ENCODE measurements at regions not wholly inside any gene's neighbourhood (a gene's known extent, or its start where the extent isn't known, plus 50 kb on each side); places are given as distances from the start of the nearest gene placed in this dataset.
"Not testable (repeated sequence)": the region's sequence is repeated elsewhere in the genome, so short reads cannot be mapped to it uniquely, and the experiment has no call there.

DNA sequence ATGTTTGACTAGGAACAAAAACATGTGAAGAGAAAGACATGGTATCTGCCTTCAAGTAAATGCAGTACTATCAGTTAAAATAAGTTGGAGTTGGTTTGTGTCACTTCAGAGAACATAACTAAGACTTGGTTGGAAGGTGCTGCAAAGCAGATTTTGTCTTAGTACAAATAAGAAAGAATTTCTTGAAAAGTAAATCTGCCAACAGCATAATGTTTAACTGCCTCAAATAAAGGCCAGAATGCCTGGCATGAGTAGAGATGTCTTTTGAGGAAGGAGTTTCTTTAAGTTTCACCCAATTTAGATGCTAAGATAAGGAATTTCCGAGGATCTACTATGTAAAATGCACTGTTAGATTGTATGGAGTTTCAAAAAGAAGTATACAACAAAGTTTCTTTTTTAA is 409.7 kb downstream of the PIK3C3 start:
- no peak for DNase-seq (ENCODE audit: low read depth)
- Histone ChIP-seq H3K4me1 (ENCODE audit: control insufficient read depth, insufficient read depth, low read length) (no peaks in the 10 kb centered on the region), H3K9me3 (ENCODE audit: control insufficient read depth, low read length) (no peaks in the 10 kb centered on the region), H3K36me3 (ENCODE audit: control insufficient read depth, insufficient read depth, low read length, severe bottlenecking) (no peaks in the 10 kb centered on the region), H3K9ac (ENCODE audit: low read length) (no peak overlapping the region), H3K4me3 (ENCODE audit: low read length) (no peak overlapping the region), H3K27me3 (replicated peaks; ENCODE audit: control insufficient read depth, insufficient read depth, low read length) (no peaks in the 10 kb centered on the region)

DNA sequence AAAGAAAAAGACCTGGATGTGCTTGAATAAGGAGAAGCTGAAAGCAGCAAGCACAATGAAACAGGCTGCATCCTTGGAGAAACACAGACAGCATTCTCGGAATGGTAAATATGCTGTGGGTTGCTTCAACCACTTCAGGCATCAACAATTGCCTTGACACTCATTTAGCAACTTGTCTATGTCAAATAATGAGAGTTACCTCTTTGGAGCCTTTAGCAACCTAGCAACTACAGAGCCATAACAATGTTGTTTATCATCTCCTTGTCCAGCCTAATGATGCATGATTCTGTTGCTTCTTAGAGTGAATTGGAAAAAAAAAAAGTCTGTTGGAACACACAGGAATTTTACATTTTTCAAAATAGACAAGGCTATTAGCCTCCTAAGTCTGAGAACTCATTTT is 410.6 kb downstream of the PIK3C3 start:
- Histone ChIP-seq H3K4me1 (ENCODE audit: control insufficient read depth, insufficient read depth, low read length) (no peaks in the 10 kb centered on the region), H3K27me3 (replicated peaks; ENCODE audit: control insufficient read depth, insufficient read depth, low read length) (no peaks in the 10 kb centered on the region), H3K9ac (ENCODE audit: low read length) (no peak overlapping the region), H3K9me3 (ENCODE audit: control insufficient read depth, low read length) (no peaks in the 10 kb centered on the region), H3K4me3 (ENCODE audit: low read length) (no peak overlapping the region), H3K36me3 (ENCODE audit: control insufficient read depth, insufficient read depth, low read length, severe bottlenecking) (no peaks in the 10 kb centered on the region)
- DNase-seq (ENCODE audit: low read depth): no peak

DNA sequence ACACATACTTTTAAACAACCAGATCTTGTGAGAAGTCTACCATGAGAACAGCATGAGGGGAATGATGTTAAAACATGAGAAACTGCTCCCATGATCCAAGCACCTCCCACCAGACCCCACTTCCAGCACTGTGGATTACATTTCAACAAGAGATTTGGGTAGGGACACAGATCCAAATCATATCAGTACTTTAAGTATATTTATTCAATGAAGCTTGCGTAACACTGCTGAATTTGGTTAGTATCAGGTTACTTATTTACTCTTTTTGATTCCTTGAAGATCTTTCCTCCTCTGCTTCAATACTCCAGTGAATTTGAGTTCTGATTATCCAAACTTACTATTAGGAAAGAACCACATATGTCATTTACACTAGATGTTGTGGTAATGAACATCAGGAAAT is 418.6 kb downstream of the PIK3C3 start:
- no peak for DNase-seq (ENCODE audit: low read depth)
- no peaks in the 10 kb centered on the region for H3K9me3 ChIP-seq (ENCODE audit: control insufficient read depth, low read length)
- H3K36me3 ChIP-seq (ENCODE audit: control insufficient read depth, insufficient read depth, low read length, severe bottlenecking): no peaks in the 10 kb centered on the region
- H3K27me3 ChIP-seq (replicated peaks; ENCODE audit: control insufficient read depth, insufficient read depth, low read length): no peaks in the 10 kb centered on the region
- H3K9ac ChIP-seq (ENCODE audit: low read length): no peak overlapping the region
- H3K4me3 ChIP-seq (ENCODE audit: low read length): no peak overlapping the region
- no peaks in the 10 kb centered on the region for H3K4me1 ChIP-seq (ENCODE audit: control insufficient read depth, insufficient read depth, low read length)

DNA sequence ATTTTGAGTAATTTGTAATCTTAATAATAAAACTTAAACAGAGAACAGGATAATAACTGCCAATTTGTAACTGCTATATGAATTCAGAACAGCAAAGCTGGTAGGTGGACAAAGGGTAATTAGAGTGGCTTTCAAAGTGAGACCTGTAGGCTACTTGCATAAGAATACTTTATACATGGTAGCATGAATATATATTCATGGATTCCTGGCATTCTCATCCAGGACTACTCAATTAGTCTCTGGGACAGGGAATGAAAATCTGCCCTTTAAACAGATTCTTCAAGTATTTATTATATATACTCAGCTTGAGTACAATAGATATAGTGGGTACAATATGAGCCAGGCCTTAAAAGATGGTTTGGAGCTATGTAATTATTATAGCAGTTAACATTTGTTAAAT is 419.9 kb downstream of the PIK3C3 start:
- Histone ChIP-seq H3K4me3 (ENCODE audit: low read length) (no peak overlapping the region), H3K27me3 (replicated peaks; ENCODE audit: control insufficient read depth, insufficient read depth, low read length) (no peaks in the 10 kb centered on the region), H3K9ac (ENCODE audit: low read length) (no peak overlapping the region), H3K9me3 (ENCODE audit: control insufficient read depth, low read length) (no peaks in the 10 kb centered on the region), H3K4me1 (ENCODE audit: control insufficient read depth, insufficient read depth, low read length) (no peaks in the 10 kb centered on the region), H3K36me3 (ENCODE audit: control insufficient read depth, insufficient read depth, low read length, severe bottlenecking) (no peaks in the 10 kb centered on the region)
- DNase-seq (ENCODE audit: low read depth): no peak

DNA sequence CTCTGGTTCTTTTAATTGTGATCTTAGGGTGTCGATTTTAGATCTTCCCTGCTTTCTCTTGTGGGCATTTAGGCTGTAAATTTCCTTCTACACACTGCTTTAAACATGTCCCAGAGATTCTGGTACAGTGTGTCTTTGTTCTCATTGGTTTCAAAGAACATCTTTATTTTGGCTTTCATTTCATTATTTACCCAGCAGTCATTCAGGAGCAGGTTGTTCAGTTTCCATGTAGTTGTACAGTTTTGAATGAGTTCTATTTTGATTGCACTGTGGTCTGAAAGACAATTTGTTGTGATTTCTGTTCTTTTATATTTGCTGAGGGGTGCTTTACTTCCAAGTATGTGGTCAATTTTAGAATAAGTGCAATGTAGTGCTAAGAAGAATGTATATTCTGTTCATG is 423.8 kb downstream of the PIK3C3 start:
- not testable (repeated sequence) for H3K36me3 ChIP-seq (ENCODE audit: control insufficient read depth, insufficient read depth, low read length, severe bottlenecking); H3K9ac ChIP-seq (ENCODE audit: low read length); H3K4me1 ChIP-seq (ENCODE audit: control insufficient read depth, insufficient read depth, low read length); H3K9me3 ChIP-seq (ENCODE audit: control insufficient read depth, low read length); DNase-seq (ENCODE audit: low read depth); H3K27me3 ChIP-seq (replicated peaks; ENCODE audit: control insufficient read depth, insufficient read depth, low read length); H3K4me3 ChIP-seq (ENCODE audit: low read length)

DNA sequence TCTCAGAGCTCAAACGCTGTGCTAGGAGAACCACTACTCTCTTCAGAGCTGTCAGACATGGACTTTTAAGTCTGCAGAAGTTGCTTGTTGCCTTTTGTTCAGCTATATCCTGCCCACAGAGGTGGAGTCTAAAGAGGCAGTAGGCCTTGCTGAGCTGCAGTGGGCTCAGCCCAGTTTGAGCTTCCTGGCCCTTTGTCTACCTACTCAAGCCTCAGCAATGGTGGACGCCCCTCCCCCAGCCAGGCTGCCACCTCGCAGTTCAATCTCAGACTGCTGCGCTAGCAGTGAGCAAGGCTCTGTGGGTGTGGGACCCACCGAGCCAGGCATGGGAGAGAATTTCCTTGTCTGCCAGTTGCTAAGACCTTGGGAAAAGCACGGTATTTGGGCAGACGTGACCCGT is 426.2 kb downstream of the PIK3C3 start:
- not testable (repeated sequence) for H3K9ac ChIP-seq (ENCODE audit: low read length); H3K36me3 ChIP-seq (ENCODE audit: control insufficient read depth, insufficient read depth, low read length, severe bottlenecking); DNase-seq (ENCODE audit: low read depth); H3K4me3 ChIP-seq (ENCODE audit: low read length); H3K4me1 ChIP-seq (ENCODE audit: control insufficient read depth, insufficient read depth, low read length); H3K9me3 ChIP-seq (ENCODE audit: control insufficient read depth, low read length); H3K27me3 ChIP-seq (replicated peaks; ENCODE audit: control insufficient read depth, insufficient read depth, low read length)

DNA sequence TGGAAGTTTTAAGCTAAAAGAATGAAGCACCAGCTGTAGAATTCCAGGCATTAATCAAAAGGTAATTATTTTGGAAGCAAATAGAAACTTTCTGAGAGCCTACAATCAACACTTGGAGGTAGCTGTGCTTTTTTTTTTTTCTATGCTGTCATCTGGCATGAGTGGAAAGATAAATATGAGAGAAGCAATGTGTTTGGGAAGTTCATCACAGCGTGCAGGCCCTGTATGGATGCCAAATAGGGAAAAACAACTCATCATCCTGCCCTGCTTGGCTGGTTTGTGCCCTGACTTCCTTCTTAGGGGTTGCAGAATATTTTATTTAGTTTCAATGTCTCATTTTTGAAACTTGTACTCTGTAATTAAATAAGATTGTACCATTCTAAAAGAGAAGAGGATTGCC is 437.4 kb downstream of the PIK3C3 start:
- DNase-seq (ENCODE audit: low read depth): no peak
- Histone ChIP-seq H3K9me3 (ENCODE audit: control insufficient read depth, low read length) (no peaks in the 10 kb centered on the region), H3K4me1 (ENCODE audit: control insufficient read depth, insufficient read depth, low read length) (no peaks in the 10 kb centered on the region), H3K36me3 (ENCODE audit: control insufficient read depth, insufficient read depth, low read length, severe bottlenecking) (no peaks in the 10 kb centered on the region), H3K9ac (ENCODE audit: low read length) (no peak overlapping the region), H3K4me3 (ENCODE audit: low read length) (no peak overlapping the region), H3K27me3 (replicated peaks; ENCODE audit: control insufficient read depth, insufficient read depth, low read length) (no peaks in the 10 kb centered on the region)

DNA sequence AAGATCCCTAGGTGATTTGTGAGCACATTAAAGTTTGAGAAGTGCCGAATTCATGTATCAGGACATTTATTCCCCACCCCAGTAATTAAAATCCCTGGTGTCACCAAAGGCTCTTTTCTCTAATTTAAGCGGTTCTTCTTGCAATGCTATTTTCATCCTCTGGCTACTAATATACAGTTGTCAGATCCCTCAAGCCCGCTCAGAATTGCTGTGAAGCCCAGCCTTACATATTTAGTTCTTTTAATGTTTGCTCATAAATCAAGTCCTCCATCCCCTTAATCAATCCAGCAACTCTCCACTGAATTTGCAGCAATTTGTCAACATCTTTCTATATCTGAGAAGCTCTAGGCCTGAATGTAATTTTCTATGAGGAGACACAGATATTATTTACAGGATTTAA is 437.9 kb downstream of the PIK3C3 start:
- no peaks in the 10 kb centered on the region for H3K4me1 ChIP-seq (ENCODE audit: control insufficient read depth, insufficient read depth, low read length)
- no peak overlapping the region for H3K9ac ChIP-seq (ENCODE audit: low read length)
- no peaks in the 10 kb centered on the region for H3K36me3 ChIP-seq (ENCODE audit: control insufficient read depth, insufficient read depth, low read length, severe bottlenecking)
- no peaks in the 10 kb centered on the region for H3K27me3 ChIP-seq (replicated peaks; ENCODE audit: control insufficient read depth, insufficient read depth, low read length)
- H3K4me3 ChIP-seq (ENCODE audit: low read length): no peak overlapping the region
- DNase-seq (ENCODE audit: low read depth): no peak
- no peaks in the 10 kb centered on the region for H3K9me3 ChIP-seq (ENCODE audit: control insufficient read depth, low read length)

DNA sequence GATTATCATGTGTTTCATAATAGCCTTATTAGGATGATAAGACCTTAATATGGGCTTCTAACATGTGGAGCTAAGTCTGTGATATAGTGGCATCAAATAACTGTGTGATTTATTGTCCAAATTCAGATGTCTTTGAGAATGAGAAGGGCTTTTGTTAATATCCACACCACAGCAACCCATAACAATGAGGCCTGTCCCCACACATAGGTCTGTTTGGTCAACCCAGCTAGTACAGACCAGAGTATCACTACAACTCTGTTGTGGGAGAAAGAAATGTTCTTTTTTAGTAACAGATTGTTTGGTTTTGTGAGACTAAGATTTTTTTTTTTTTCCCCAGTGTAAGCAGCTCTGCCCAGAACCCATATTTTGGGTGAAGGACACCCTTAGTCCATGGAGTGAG is 439.2 kb downstream of the PIK3C3 start:
- no peaks in the 10 kb centered on the region for H3K27me3 ChIP-seq (replicated peaks; ENCODE audit: control insufficient read depth, insufficient read depth, low read length)
- no peaks in the 10 kb centered on the region for H3K4me1 ChIP-seq (ENCODE audit: control insufficient read depth, insufficient read depth, low read length)
- no peak overlapping the region for H3K4me3 ChIP-seq (ENCODE audit: low read length)
- no peak for DNase-seq (ENCODE audit: low read depth)
- no peaks in the 10 kb centered on the region for H3K36me3 ChIP-seq (ENCODE audit: control insufficient read depth, insufficient read depth, low read length, severe bottlenecking)
- no peaks in the 10 kb centered on the region for H3K9me3 ChIP-seq (ENCODE audit: control insufficient read depth, low read length)
- no peak overlapping the region for H3K9ac ChIP-seq (ENCODE audit: low read length)

DNA sequence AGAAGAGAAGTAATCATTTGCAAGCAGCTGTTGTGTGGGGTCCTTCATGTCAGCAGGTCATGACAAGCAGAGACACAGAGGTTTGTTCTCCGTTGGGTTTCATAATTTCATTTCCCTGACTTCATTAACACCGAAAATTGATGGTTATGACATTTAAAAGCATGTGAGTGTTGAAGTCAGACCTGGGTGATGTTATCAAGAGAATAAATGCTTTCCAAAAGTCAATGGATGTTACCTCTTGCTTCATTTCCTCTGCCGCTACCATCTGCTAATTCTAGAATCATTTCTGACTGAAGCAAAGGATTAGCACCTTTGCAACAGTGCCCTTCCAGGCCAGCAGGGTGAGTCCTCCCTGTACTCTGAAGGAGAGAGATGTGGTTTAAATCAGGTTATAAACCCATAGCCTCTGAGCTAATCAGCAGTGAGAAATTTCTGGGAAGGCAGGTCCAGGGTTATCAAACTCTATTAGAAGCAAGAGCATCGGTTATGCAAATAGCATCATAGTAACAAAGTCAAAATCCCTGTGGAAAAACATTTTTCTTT is 446.2 kb downstream of the PIK3C3 start:
- Histone ChIP-seq H3K4me1 (ENCODE audit: control insufficient read depth, insufficient read depth, low read length) (no peaks in the 10 kb centered on the region), H3K9me3 (ENCODE audit: control insufficient read depth, low read length) (no peaks in the 10 kb centered on the region), H3K36me3 (ENCODE audit: control insufficient read depth, insufficient read depth, low read length, severe bottlenecking) (no peaks in the 10 kb centered on the region), H3K4me3 (ENCODE audit: low read length) (no peak overlapping the region), H3K27me3 (replicated peaks; ENCODE audit: control insufficient read depth, insufficient read depth, low read length) (no peaks in the 10 kb centered on the region), H3K9ac (ENCODE audit: low read length) (no peak overlapping the region)
- DNase-seq (ENCODE audit: low read depth): no peak

DNA sequence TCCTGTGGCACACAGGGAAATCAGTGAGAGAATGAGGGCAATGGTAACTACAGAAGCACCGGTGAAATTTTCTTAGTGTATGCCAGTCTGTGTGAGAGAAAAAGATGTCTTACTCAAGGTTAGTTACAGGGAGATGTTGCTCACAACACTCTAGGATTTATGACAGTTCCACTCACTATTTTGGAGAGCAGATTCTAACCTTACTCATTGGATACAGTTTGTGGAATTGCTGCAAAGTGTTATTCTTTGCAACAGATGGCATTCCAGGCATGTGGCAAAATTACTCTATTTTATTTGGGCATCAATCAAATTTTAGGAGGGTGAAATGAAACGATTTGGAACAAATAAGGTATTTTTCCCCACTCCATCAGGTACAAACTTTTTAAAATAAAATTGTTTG is 449.1 kb downstream of the PIK3C3 start:
- Histone ChIP-seq H3K9ac (ENCODE audit: low read length) (no peak overlapping the region), H3K9me3 (ENCODE audit: control insufficient read depth, low read length) (peaks cover 9% of the 10 kb centered on the region), H3K4me3 (ENCODE audit: low read length) (no peak overlapping the region), H3K36me3 (ENCODE audit: control insufficient read depth, insufficient read depth, low read length, severe bottlenecking) (no peaks in the 10 kb centered on the region), H3K27me3 (replicated peaks; ENCODE audit: control insufficient read depth, insufficient read depth, low read length) (no peaks in the 10 kb centered on the region), H3K4me1 (ENCODE audit: control insufficient read depth, insufficient read depth, low read length) (no peaks in the 10 kb centered on the region)
- no peak for DNase-seq (ENCODE audit: low read depth)

DNA sequence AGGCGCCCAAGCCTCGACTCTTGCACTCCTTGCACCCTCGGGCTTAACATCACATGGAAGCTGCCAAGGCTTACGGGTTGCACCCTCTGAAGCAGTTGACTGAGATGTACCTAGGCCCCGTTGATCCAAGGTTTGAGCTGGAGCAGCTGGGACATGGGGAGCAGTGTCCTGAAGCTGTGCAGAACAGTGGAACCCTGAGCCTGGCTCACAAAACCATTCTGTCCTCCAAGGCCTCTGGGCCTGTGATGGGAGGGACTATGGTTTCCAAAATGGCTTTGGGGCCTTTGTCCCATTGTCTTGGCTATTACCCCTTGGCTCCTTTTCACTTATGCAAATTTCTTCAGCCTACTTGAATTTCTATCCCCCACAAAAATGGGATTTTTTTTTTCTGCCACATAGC is 454.0 kb downstream of the PIK3C3 start:
- H3K4me1 ChIP-seq (ENCODE audit: control insufficient read depth, insufficient read depth, low read length): peaks cover 13% of the 10 kb centered on the region
- no peak for DNase-seq (ENCODE audit: low read depth)
- H3K9me3 ChIP-seq (ENCODE audit: control insufficient read depth, low read length): peaks cover 13% of the 10 kb centered on the region
- no peak overlapping the region for H3K9ac ChIP-seq (ENCODE audit: low read length)
- no peaks in the 10 kb centered on the region for H3K27me3 ChIP-seq (replicated peaks; ENCODE audit: control insufficient read depth, insufficient read depth, low read length)
- H3K36me3 ChIP-seq (ENCODE audit: control insufficient read depth, insufficient read depth, low read length, severe bottlenecking): no peaks in the 10 kb centered on the region
- no peak overlapping the region for H3K4me3 ChIP-seq (ENCODE audit: low read length)
